Endothelial cell of umbilical vein (primary cell): ENCODE measurements at regions not wholly inside any gene's neighbourhood (a gene's known extent, or its start where the extent isn't known, plus 50 kb on each side); places are given as distances from the start of the nearest gene placed in this dataset.

Experiments
- BruUV-seq: library from RNA; stranded (reverse); fragments of 400-500 nt; replicated peaks from 2 replicates; lab custom pipeline; 2021; lab: Mats Ljungman, UMichigan
- CTCF ChIA-PET: fragments of 300-600, 350-600 bp; sonication (Branson Sonifier 250); formaldehyde crosslinking; loops from one replicate; lab custom pipeline; 2021; ENCODE audit warnings: antibody characterized with exemption, inconsistent platforms; lab: Charles Lee
- POLR2A ChIA-PET: fragments of 300-600, 350-600 bp; sonication (Branson Sonifier 250); formaldehyde crosslinking; loops from one replicate; lab custom pipeline; 2021; ENCODE audit warnings: antibody characterized with exemption, inconsistent platforms; lab: Charles Lee
- DNase-seq: peaks from one replicate; pipeline ENCODE4 v3.0.0-alpha.2; 2011; ENCODE audit warnings: low read depth, low spot score
- FAIRE-seq: peaks from 2 replicates; lab custom pipeline; 2011; peaks lifted over from hg19 to GRCh38; lab: Jason Lieb, UNC
- H2AFZ ChIP-seq: 2 replicates; pipeline ENCODE4 v1.6.0; 2012; ENCODE audit warnings: low read depth, low read length, control low read depth, inconsistent platforms
- H3K27ac ChIP-seq: 2 replicates; pipeline ENCODE4 v1.5.1; 2011; ENCODE audit warnings: low read depth, mild to moderate bottlenecking, control low read depth, low read length, moderate library complexity; ENCODE audit not compliant: insufficient read depth
- H3K27me3 ChIP-seq, 2 experiments: 2 replicates each; pipeline versions ENCODE4 v1.6.0 to v1.6.1; 2011; ENCODE audit warnings: low read length in 2 of 2, mixed read lengths in 1 of 2; ENCODE audit not compliant: control insufficient read depth in 2 of 2, insufficient read depth in 2 of 2
- H3K36me3 ChIP-seq, 2 experiments: 2 replicates in 1 of 2; 3 replicates in 1 of 2; pipeline ENCODE4 v1.5.1; 2011; ENCODE audit warnings: low read length in 2 of 2, mild to moderate bottlenecking in 1 of 2, moderate library complexity in 1 of 2; ENCODE audit not compliant: control insufficient read depth in 2 of 2, insufficient read depth in 2 of 2; ENCODE audit errors: extremely low read depth in 1 of 2
- H3K4me1 ChIP-seq: 3 replicates; pipeline ENCODE4 v1.5.1; 2011; ENCODE audit warnings: mild to moderate bottlenecking, low read length; ENCODE audit not compliant: control insufficient read depth, insufficient read depth; ENCODE audit errors: extremely low read depth
- H3K4me2 ChIP-seq: 2 replicates; pipeline ENCODE4 v1.6.1; 2011; ENCODE audit warnings: low read length, control low read depth, mixed read lengths; ENCODE audit not compliant: insufficient read depth
- H3K4me3 ChIP-seq, 3 experiments: fragments of 200-600 bp in 1 of 3; sonication (generic), shearing (Covaris generic) in 1 of 3; replicated peaks in 1 of 3; 2 replicates each; pipeline ENCODE4 v1.5.1; 2011 to 2016; ENCODE audit warnings: control low read depth in 3 of 3, low read length in 3 of 3, mild to moderate bottlenecking in 2 of 3, inconsistent platforms in 1 of 3, low read depth in 1 of 3, moderate library complexity in 1 of 3; ENCODE audit not compliant: insufficient read depth in 1 of 3
- H3K79me2 ChIP-seq: 2 replicates; pipeline ENCODE4 v1.6.0; 2012; ENCODE audit warnings: low read length, inconsistent platforms; ENCODE audit not compliant: control insufficient read depth, insufficient read depth
- H3K9ac ChIP-seq: replicated peaks from 2 replicates; pipeline ENCODE3; 2011; ENCODE audit warnings: low read length, control low read depth; ENCODE audit not compliant: insufficient read depth; ENCODE audit errors: extremely low read depth
- H3K9me1 ChIP-seq: replicated peaks from 3 replicates; pipeline ENCODE4 v1.6.0; 2011; ENCODE audit warnings: mild to moderate bottlenecking, low read length; ENCODE audit not compliant: control insufficient read depth, insufficient read depth; ENCODE audit errors: extremely low read depth
- H3K9me3 ChIP-seq: replicated peaks from 2 replicates; pipeline ENCODE4 v1.5.1; 2012; ENCODE audit warnings: low read length, inconsistent platforms; ENCODE audit not compliant: control insufficient read depth, insufficient read depth
- H4K20me1 ChIP-seq: replicated peaks from 2 replicates; pipeline ENCODE3; 2011; ENCODE audit warnings: mild to moderate bottlenecking, low read length; ENCODE audit not compliant: control insufficient read depth, insufficient read depth; ENCODE audit errors: extremely low read depth
- CTCF ChIP-seq, 2 donors: IDR thresholded peaks; 1 replicate in 1 of 2; 2 replicates in 1 of 2; pipeline ENCODE4 v1.5.1; 2011; ENCODE audit warnings: low read length in 2 of 2, mild to moderate bottlenecking in 2 of 2, moderate library complexity in 2 of 2, control low read depth in 1 of 2, inconsistent platforms in 1 of 2, low read depth in 1 of 2; ENCODE audit not compliant: insufficient read depth in 1 of 2; ENCODE audit errors: extremely low read depth in 1 of 2
- EZH2 ChIP-seq: IDR thresholded peaks from 2 replicates; pipeline ENCODE4 v1.6.1; 2012; ENCODE audit warnings: borderline replicate concordance, low read depth, mild to moderate bottlenecking, moderate library complexity, low read length, inconsistent platforms; ENCODE audit not compliant: severe bottlenecking
- FOS ChIP-seq: IDR thresholded peaks from 2 replicates; pipeline ENCODE4 v1.6.1; 2011; ENCODE audit warnings: mild to moderate bottlenecking, low read length, moderate library complexity, borderline replicate concordance; ENCODE audit not compliant: insufficient read depth
- GATA2 ChIP-seq: IDR thresholded peaks from 2 replicates; pipeline ENCODE4 v1.7.0; 2011; ENCODE audit warnings: low read depth, mild to moderate bottlenecking, moderate library complexity, mixed read lengths, low read length; ENCODE audit not compliant: insufficient read length, insufficient read depth
- JUN ChIP-seq: IDR thresholded peaks from 2 replicates; pipeline ENCODE4 v1.6.1; 2011; ENCODE audit warnings: borderline replicate concordance, low read depth; ENCODE audit not compliant: insufficient read length, insufficient read depth
- MAX ChIP-seq: IDR thresholded peaks from 2 replicates; pipeline ENCODE4 v1.6.1; 2011; ENCODE audit not compliant: insufficient read depth, insufficient read length
- MYC ChIP-seq: IDR thresholded peaks from one replicate; pipeline ENCODE4 v1.6.1; 2011; ENCODE audit warnings: mild to moderate bottlenecking, low read depth, low read length
- POLR2A ChIP-seq: IDR thresholded peaks from 2 replicates; pipeline ENCODE4 v1.6.1; 2012; ENCODE audit warnings: low read depth, mild to moderate bottlenecking, control low read depth, low read length
- POLR2AphosphoS5 ChIP-seq: IDR thresholded peaks from 2 replicates; pipeline ENCODE4 v1.6.1; 2012; ENCODE audit warnings: low read depth, mild to moderate bottlenecking, control low read depth, low read length, moderate library complexity; ENCODE audit not compliant: insufficient read depth
- dilution Hi-C: fragments of 300-500 bp; cut with MboI; formaldehyde crosslinking; loops from one replicate; pipeline ENCODE4 v1.15.0; 2019; ENCODE audit warnings: low sequenced_read_pairs; ENCODE audit not compliant: extremely low pct_ligation_motif_present
- intact Hi-C: fragments of 100-400 bp; cut with micrococcal nuclease; formaldehyde crosslinking; loops from one replicate; pipeline ENCODE4 v1.10.0; 2022

- Histone ChIP-seq H3K9me3 (no peaks in the 10 kb centered on the region), H3K27ac (no peak overlapping the region), H3K4me2 (no peak overlapping the region), H3K36me3 (no peaks in the 10 kb centered on the region), H3K9ac (no peak overlapping the region), H3K79me2 (no peaks in the 10 kb centered on the region), H3K4me1 (no peaks in the 10 kb centered on the region), H2AFZ (no peak overlapping the region), H4K20me1 (no peaks in the 10 kb centered on the region), H3K27me3 (peaks cover 2 to 4% of the 10 kb centered on the region in 2 experiments), H3K4me3 (no peak overlapping the region), H3K9me1 (no peaks in the 10 kb centered on the region)
- POLR2A ChIA-PET: no interaction called here
- dilution Hi-C loops (no loop called here), intact Hi-C loops (loop anchor here (10.0 kb wide), 1 partner anchor 236 kb away; no protein-coding TSS in a partner anchor)
- no TSS peak for BruUV-seq
- FAIRE-seq: no peak
- TF ChIP-seq JUN (no peak), CTCF (IDR thresholded peaks at IDR 0.05; ENCODE audit: extremely low read depth in 1 of 2, insufficient read depth in 1 of 2, low read depth in 1 of 2, low read length in 2 of 2) (no peak), EZH2 (no peak), POLR2AphosphoS5 (no peak), FOS (no peak), MAX (no peak), MYC (no peak), POLR2A (no peak), GATA2 (no peak)
- CTCF ChIA-PET: interaction anchor here (1.4 to 9.3 kb wide), 8 partner anchors 27 to 374 kb away, joined by 3 to 112 read pairs (median 7); partner anchors contain the start of gene PRICKLE2
- no peak for DNase-seq
Observed at GRCh38 chr3:64400706-64401105, 175.4 kb upstream of the PRICKLE2 start.
